ENCODE measurements at regions not wholly inside any gene's neighbourhood (a gene's known extent, or its start where the extent isn't known, plus 50 kb on each side); places are given as distances from the start of the nearest gene placed in this dataset.

DNA sequence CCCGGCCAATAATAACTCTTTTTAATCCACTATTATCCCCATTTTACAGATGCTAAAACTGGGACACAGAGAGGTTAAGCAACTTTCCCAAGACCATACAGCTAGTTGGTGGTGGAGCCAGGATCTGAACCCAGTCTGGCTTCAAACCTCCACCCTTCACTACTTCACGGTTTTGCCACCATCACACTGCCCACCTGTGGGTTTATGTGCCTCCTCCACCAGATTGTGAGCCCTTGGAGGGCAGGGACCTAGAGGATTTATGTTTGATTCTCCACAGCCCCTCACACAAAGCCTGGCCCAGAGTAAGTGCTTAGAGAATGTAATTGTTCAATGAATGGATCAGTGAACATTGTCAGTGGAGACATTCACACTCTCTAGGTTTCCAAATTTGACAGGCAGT lies 153.4 kb upstream of the MYCN start:
- H3K36me3 ChIP-seq (ENCODE audit: insufficient read depth) = no peaks in the 10 kb centered on the region
- H3K4me1 ChIP-seq (ENCODE audit: low read depth, poor library complexity, severe bottlenecking) = no peaks in the 10 kb centered on the region
- H3K4me2 ChIP-seq = no peak overlapping the region
- H3K27ac ChIP-seq = no peak overlapping the region
- no peak overlapping the region for H3K4me3 ChIP-seq (IDR thresholded peaks at IDR 0.05; ENCODE audit: insufficient read depth, low read depth, low read length)
- H3K79me2 ChIP-seq (ENCODE audit: insufficient read depth, low read depth) = no peaks in the 10 kb centered on the region
- H2AFZ ChIP-seq (ENCODE audit: low read depth) = no peak overlapping the region
- TF ChIP-seq, protein P1, sequence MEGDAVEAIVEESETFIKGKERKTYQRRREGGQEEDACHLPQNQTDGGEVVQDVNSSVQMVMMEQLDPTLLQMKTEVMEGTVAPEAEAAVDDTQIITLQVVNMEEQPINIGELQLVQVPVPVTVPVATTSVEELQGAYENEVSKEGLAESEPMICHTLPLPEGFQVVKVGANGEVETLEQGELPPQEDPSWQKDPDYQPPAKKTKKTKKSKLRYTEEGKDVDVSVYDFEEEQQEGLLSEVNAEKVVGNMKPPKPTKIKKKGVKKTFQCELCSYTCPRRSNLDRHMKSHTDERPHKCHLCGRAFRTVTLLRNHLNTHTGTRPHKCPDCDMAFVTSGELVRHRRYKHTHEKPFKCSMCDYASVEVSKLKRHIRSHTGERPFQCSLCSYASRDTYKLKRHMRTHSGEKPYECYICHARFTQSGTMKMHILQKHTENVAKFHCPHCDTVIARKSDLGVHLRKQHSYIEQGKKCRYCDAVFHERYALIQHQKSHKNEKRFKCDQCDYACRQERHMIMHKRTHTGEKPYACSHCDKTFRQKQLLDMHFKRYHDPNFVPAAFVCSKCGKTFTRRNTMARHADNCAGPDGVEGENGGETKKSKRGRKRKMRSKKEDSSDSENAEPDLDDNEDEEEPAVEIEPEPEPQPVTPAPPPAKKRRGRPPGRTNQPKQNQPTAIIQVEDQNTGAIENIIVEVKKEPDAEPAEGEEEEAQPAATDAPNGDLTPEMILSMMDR (conservative IDR thresholded peaks at IDR 0.05; ENCODE audit: low read depth, low read length) = no peak
- no peak overlapping the region for H3K9ac ChIP-seq
- no peaks in the 10 kb centered on the region for H3K27me3 ChIP-seq (ENCODE audit: insufficient read depth, low read depth)
- no peaks in the 10 kb centered on the region for H4K20me1 ChIP-seq (ENCODE audit: insufficient read depth)

DNA sequence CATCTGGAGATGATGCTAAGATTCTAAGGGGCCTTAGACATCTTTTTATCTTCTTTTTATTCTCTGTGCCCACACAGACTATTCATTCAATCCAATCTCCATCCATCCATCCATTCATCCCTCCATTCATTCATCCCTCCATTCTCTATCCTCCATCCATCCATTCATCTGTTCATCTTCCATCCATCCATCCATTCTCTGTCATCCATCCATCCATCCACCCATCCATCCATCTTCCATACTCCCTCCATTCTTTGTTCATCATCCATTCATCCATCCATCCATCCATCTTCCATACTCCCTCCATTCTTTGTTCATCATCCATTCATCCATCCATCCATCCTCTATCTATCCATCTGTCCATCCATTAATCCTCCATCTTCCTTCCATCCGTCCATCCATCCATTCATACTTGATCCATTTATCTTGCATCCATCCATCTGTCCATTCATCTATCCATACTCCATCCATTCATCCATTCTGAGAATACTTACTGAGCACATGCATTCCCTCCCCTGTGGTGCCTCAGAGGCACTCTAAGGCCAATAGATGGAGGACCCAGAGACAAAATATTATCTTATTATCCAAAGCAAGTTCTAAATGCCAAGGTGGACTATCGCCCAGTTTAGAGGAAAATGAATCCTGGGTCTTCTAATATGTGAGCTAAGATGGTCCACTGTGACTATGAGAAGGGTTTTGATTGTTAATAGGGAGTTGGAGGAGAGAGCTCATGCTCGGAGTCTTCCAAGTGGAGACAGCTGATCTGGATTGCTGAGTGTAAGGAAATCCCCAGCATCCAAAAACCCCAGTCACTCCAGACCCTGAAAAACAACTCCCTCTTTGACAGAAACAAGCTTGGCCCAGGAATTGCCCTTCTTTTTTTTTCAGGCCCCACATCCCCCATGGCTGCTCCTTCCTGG lies 152.6 kb upstream of the MYCN start:
- no peak overlapping the region for H2AFZ ChIP-seq (ENCODE audit: low read depth)
- no peak overlapping the region for H3K9ac ChIP-seq
- H3K4me1 ChIP-seq (ENCODE audit: low read depth, poor library complexity, severe bottlenecking) = no peaks in the 10 kb centered on the region
- no peaks in the 10 kb centered on the region for H3K79me2 ChIP-seq (ENCODE audit: insufficient read depth, low read depth)
- H3K36me3 ChIP-seq (ENCODE audit: insufficient read depth) = no peaks in the 10 kb centered on the region
- H4K20me1 ChIP-seq (ENCODE audit: insufficient read depth) = no peaks in the 10 kb centered on the region
- TF ChIP-seq, protein P1 (conservative IDR thresholded peaks at IDR 0.05; ENCODE audit: low read depth, low read length) = no peak
- no peak overlapping the region for H3K4me3 ChIP-seq (IDR thresholded peaks at IDR 0.05; ENCODE audit: insufficient read depth, low read depth, low read length)
- H3K4me2 ChIP-seq = no peak overlapping the region
- no peak overlapping the region for H3K27ac ChIP-seq
- no peaks in the 10 kb centered on the region for H3K27me3 ChIP-seq (ENCODE audit: insufficient read depth, low read depth)

DNA sequence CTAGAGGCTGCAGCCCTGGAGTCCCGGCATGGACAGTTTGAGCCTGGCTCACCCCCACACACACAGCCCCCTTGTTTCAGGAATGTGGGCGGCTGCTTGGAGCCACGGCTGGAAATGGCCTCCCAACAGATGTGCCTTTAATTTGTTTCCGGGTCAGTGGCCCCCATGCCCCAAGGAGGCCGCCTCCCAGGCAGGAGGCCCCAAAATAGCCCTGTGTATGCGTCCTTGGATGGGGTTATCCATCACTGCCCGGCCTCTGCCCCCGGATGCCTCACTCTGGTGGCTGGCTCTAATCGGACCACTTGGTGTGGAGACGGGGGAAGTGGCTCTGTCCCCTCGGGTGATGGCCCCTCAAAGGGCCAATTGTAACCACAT lies 151.9 kb upstream of the MYCN start:
- H3K9ac ChIP-seq = no peak overlapping the region
- H3K4me1 ChIP-seq (ENCODE audit: low read depth, poor library complexity, severe bottlenecking) = no peaks in the 10 kb centered on the region
- TF ChIP-seq, protein P1 (conservative IDR thresholded peaks at IDR 0.05; ENCODE audit: low read depth, low read length) = no peak
- no peaks in the 10 kb centered on the region for H4K20me1 ChIP-seq (ENCODE audit: insufficient read depth)
- H3K4me3 ChIP-seq (IDR thresholded peaks at IDR 0.05; ENCODE audit: insufficient read depth, low read depth, low read length) = no peak overlapping the region
- H3K27ac ChIP-seq = no peak overlapping the region
- no peak overlapping the region for H2AFZ ChIP-seq (ENCODE audit: low read depth)
- H3K79me2 ChIP-seq (ENCODE audit: insufficient read depth, low read depth) = no peaks in the 10 kb centered on the region
- H3K27me3 ChIP-seq (ENCODE audit: insufficient read depth, low read depth) = no peaks in the 10 kb centered on the region
- H3K36me3 ChIP-seq (ENCODE audit: insufficient read depth) = no peaks in the 10 kb centered on the region
- no peak overlapping the region for H3K4me2 ChIP-seq

DNA sequence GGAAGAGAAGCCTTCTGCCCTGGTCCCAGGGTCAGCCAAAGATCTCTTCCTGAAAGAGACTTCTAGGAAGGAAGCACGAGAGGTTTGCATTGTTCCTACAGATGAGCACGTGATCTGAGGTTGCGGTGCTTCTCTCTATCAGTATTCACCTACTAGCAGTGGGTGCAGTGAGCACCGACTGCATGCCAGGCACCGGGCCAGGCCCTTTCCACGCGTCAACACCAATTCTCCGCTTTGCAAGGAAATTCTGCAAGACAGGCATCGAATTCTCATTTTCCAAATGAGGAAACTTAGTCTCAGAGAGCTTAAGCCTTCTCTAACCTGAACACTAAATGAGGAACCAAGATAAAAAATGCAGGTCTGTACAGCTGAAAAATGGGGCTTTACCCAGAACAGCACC lies 151.5 kb upstream of the MYCN start:
- Histone ChIP-seq H3K4me1 (ENCODE audit: low read depth, poor library complexity, severe bottlenecking) (no peaks in the 10 kb centered on the region), H4K20me1 (ENCODE audit: insufficient read depth) (no peaks in the 10 kb centered on the region), H3K36me3 (ENCODE audit: insufficient read depth) (no peaks in the 10 kb centered on the region), H3K79me2 (ENCODE audit: insufficient read depth, low read depth) (no peaks in the 10 kb centered on the region), H3K4me2 (no peak overlapping the region), H3K4me3 (IDR thresholded peaks at IDR 0.05; ENCODE audit: insufficient read depth, low read depth, low read length) (no peak overlapping the region), H3K9ac (no peak overlapping the region), H3K27ac (no peak overlapping the region), H2AFZ (ENCODE audit: low read depth) (no peak overlapping the region), H3K27me3 (ENCODE audit: insufficient read depth, low read depth) (no peaks in the 10 kb centered on the region)
- TF ChIP-seq, protein P1 (conservative IDR thresholded peaks at IDR 0.05; ENCODE audit: low read depth, low read length) = no peak

Data from KMS-11 (cell line).